ENCODE measurements at regions not wholly inside any gene's neighbourhood (a gene's known extent, or its start where the extent isn't known, plus 50 kb on each side); places are given as distances from the start of the nearest gene placed in this dataset.

GRCh38 chr4:180518906-180519305, 1724.3 kb upstream of the TENM3 start:
- Mint-ChIP-seq H3K9me3 (ENCODE audit: low read depth) (no peaks in the 10 kb centered on the region), H3K27me3 (no peaks in the 10 kb centered on the region), H3K36me3 (ENCODE audit: insufficient read depth) (no peaks in the 10 kb centered on the region), H3K4me1 (ENCODE audit: low read depth) (no peaks in the 10 kb centered on the region), H3K27ac (no peak overlapping the region), H3K4me3 (ENCODE audit: low read depth) (no peak overlapping the region)
- DNase-seq (ENCODE audit: low spot score, unreplicated experiment) = no peak
- no peak for TF ChIP-seq CTCF (IDR thresholded peaks at IDR 0.05; ENCODE audit: unreplicated experiment)

GRCh38 chr4:180521181-180521580, 1722.0 kb upstream of the TENM3 start:
- no peaks in the 10 kb centered on the region for H3K36me3 Mint-ChIP-seq (ENCODE audit: insufficient read depth)
- no peak for TF ChIP-seq CTCF (IDR thresholded peaks at IDR 0.05; ENCODE audit: unreplicated experiment)
- H3K4me1 Mint-ChIP-seq (ENCODE audit: low read depth) = no peaks in the 10 kb centered on the region
- H3K9me3 Mint-ChIP-seq (ENCODE audit: low read depth) = no peaks in the 10 kb centered on the region
- H3K27me3 Mint-ChIP-seq = no peaks in the 10 kb centered on the region
- H3K27ac Mint-ChIP-seq = no peak overlapping the region
- no peak overlapping the region for H3K4me3 Mint-ChIP-seq (ENCODE audit: low read depth)
- no peak for DNase-seq (ENCODE audit: low spot score, unreplicated experiment)

- H3K36me3 Mint-ChIP-seq (ENCODE audit: insufficient read depth) = no peaks in the 10 kb centered on the region
- no peak overlapping the region for H3K4me3 Mint-ChIP-seq (ENCODE audit: low read depth)
- H3K4me1 Mint-ChIP-seq (ENCODE audit: low read depth) = no peaks in the 10 kb centered on the region
- no peak overlapping the region for H3K27ac Mint-ChIP-seq
- no peaks in the 10 kb centered on the region for H3K27me3 Mint-ChIP-seq
- no peaks in the 10 kb centered on the region for H3K9me3 Mint-ChIP-seq (ENCODE audit: low read depth)
- no peak for TF ChIP-seq CTCF (IDR thresholded peaks at IDR 0.05; ENCODE audit: unreplicated experiment)
- DNase-seq (ENCODE audit: low spot score, unreplicated experiment) = no peak
Measured at GRCh38 chr4:180525523-180526077, 1717.6 kb upstream of the TENM3 start.

- Mint-ChIP-seq H3K4me1 (ENCODE audit: low read depth) (no peaks in the 10 kb centered on the region), H3K4me3 (ENCODE audit: low read depth) (no peak overlapping the region), H3K36me3 (ENCODE audit: insufficient read depth) (no peaks in the 10 kb centered on the region), H3K9me3 (ENCODE audit: low read depth) (no peaks in the 10 kb centered on the region), H3K27me3 (no peaks in the 10 kb centered on the region), H3K27ac (no peak overlapping the region)
- no peak for TF ChIP-seq CTCF (IDR thresholded peaks at IDR 0.05; ENCODE audit: unreplicated experiment)
- no peak for DNase-seq (ENCODE audit: low spot score, unreplicated experiment)
Measured at GRCh38 chr4:180528003-180528402, 1715.2 kb upstream of the TENM3 start.

GRCh38 chr4:180530787-180531186, 1712.4 kb upstream of the TENM3 start:
- H3K36me3 Mint-ChIP-seq (ENCODE audit: insufficient read depth) = no peaks in the 10 kb centered on the region
- no peaks in the 10 kb centered on the region for H3K27me3 Mint-ChIP-seq
- peaks cover 7% of the 10 kb centered on the region for H3K4me1 Mint-ChIP-seq (ENCODE audit: low read depth)
- no peaks in the 10 kb centered on the region for H3K9me3 Mint-ChIP-seq (ENCODE audit: low read depth)
- H3K4me3 Mint-ChIP-seq (ENCODE audit: low read depth) = no peak overlapping the region
- no peak for TF ChIP-seq CTCF (IDR thresholded peaks at IDR 0.05; ENCODE audit: unreplicated experiment)
- no peak for DNase-seq (ENCODE audit: low spot score, unreplicated experiment)
- no peak overlapping the region for H3K27ac Mint-ChIP-seq
